ENCODE measurements at regions not wholly inside any gene's neighbourhood (a gene's known extent, or its start where the extent isn't known, plus 50 kb on each side); places are given as distances from the start of the nearest gene placed in this dataset.

GRCh38 chr4:136754810-136755530 lies 777.3 kb downstream of the PCDH18 start:
- TF ChIP-seq POLR2A (IDR thresholded peaks at IDR 0.05; ENCODE audit: borderline replicate concordance, extremely low read depth, insufficient read depth, insufficient read length): no peak
- no peak for TF ChIP-seq YY1 (IDR thresholded peaks at IDR 0.05; ENCODE audit: extremely low read depth, insufficient replicate concordance, low read depth, low read length)
- TF ChIP-seq, protein P1, sequence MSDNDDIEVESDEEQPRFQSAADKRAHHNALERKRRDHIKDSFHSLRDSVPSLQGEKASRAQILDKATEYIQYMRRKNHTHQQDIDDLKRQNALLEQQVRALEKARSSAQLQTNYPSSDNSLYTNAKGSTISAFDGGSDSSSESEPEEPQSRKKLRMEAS (IDR thresholded peaks at IDR 0.05): no peak
- no peak for TF ChIP-seq CEBPB (IDR thresholded peaks at IDR 0.05; ENCODE audit: low read depth)
- no peak for TF ChIP-seq ATF3 (IDR thresholded peaks at IDR 0.05)
- no peak for TF ChIP-seq RAD21 (IDR thresholded peaks at IDR 0.05; ENCODE audit: low read depth)
- TF ChIP-seq, protein P2, sequence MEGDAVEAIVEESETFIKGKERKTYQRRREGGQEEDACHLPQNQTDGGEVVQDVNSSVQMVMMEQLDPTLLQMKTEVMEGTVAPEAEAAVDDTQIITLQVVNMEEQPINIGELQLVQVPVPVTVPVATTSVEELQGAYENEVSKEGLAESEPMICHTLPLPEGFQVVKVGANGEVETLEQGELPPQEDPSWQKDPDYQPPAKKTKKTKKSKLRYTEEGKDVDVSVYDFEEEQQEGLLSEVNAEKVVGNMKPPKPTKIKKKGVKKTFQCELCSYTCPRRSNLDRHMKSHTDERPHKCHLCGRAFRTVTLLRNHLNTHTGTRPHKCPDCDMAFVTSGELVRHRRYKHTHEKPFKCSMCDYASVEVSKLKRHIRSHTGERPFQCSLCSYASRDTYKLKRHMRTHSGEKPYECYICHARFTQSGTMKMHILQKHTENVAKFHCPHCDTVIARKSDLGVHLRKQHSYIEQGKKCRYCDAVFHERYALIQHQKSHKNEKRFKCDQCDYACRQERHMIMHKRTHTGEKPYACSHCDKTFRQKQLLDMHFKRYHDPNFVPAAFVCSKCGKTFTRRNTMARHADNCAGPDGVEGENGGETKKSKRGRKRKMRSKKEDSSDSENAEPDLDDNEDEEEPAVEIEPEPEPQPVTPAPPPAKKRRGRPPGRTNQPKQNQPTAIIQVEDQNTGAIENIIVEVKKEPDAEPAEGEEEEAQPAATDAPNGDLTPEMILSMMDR (IDR thresholded peaks at IDR 0.05 in 2 of 3, conservative IDR thresholded peaks at IDR 0.05 in 1 of 3; ENCODE audit: borderline replicate concordance in 1 of 3, insufficient read depth in 1 of 3, low read depth in 2 of 3, low read length in 2 of 3): no peak
- no peak for TF ChIP-seq CBX3 (IDR thresholded peaks at IDR 0.05; ENCODE audit: low read depth)
- no peak for TF ChIP-seq SP1 (IDR thresholded peaks at IDR 0.05; ENCODE audit: low read depth)
- no peak for TF ChIP-seq EGR1 (IDR thresholded peaks at IDR 0.05; ENCODE audit: low read depth)
- Histone ChIP-seq H3K36me3 (ENCODE audit: control insufficient read depth in 1 of 2, insufficient read depth in 2 of 2, low read length in 2 of 2) (no peaks in the 10 kb centered on the region), H3K9ac (ENCODE audit: low read length) (no peak overlapping the region), H3K9me2 (ENCODE audit: insufficient read depth) (no peaks in the 10 kb centered on the region), H3K9me3 (ENCODE audit: control insufficient read depth in 1 of 2, insufficient read depth in 1 of 2, low read depth in 1 of 2, low read length in 2 of 2) (no peaks in the 10 kb centered on the region), H3K4me1 (ENCODE audit: control insufficient read depth in 1 of 2, insufficient read depth in 2 of 2, low read length in 2 of 2) (no peaks in the 10 kb centered on the region), H3K4me2 (ENCODE audit: low read length) (no peak overlapping the region), H3K27ac (ENCODE audit: low read depth, low read length) (no peak overlapping the region), H3K27me3 (ENCODE audit: insufficient read depth, low read length) (no peaks in the 10 kb centered on the region), H3K4me3 (replicated peaks in 1 of 2; ENCODE audit: low read depth in 1 of 2, low read length in 2 of 2) (no peak overlapping the region), H4K20me1 (ENCODE audit: insufficient read depth) (no peaks in the 10 kb centered on the region), H3K79me2 (ENCODE audit: insufficient read depth, low read length) (no peaks in the 10 kb centered on the region), H2AFZ (ENCODE audit: low read depth, low read length, poor library complexity, severe bottlenecking) (no peak overlapping the region)
- ChIA-PET RAD21 (ENCODE audit: low non-redundant PET in 1 of 2, low total read pairs in 2 of 2, uncharacterized antibody in 2 of 2, unreplicated experiment in 2 of 2) (no interaction called here), POLR2A (no interaction called here), CTCF (no interaction called here)
- DNase-seq (ENCODE audit: low read depth, low spot score) (no peak), ATAC-seq (no peak)
- intact Hi-C loops (cut with micrococcal nuclease): no loop called here
- no TSS peak for BruUV-seq (replicated peaks)

Data from HCT116 (cell line).